C4-2B (cell line): ENCODE measurements at regions not wholly inside any gene's neighbourhood (a gene's known extent, or its start where the extent isn't known, plus 50 kb on each side); places are given as distances from the start of the nearest gene placed in this dataset.

Experiments used
- CTCF ChIP-seq: fragments of 450-650 bp; conservative IDR thresholded peaks from 2 replicates; pipeline ENCODE4 v1.5.1; 2017; ENCODE audit warnings: mild to moderate bottlenecking
- ZFX ChIP-seq: fragments of 450-650 bp; IDR thresholded peaks from 2 replicates; pipeline ENCODE4 v1.6.1; 2017

DNA sequence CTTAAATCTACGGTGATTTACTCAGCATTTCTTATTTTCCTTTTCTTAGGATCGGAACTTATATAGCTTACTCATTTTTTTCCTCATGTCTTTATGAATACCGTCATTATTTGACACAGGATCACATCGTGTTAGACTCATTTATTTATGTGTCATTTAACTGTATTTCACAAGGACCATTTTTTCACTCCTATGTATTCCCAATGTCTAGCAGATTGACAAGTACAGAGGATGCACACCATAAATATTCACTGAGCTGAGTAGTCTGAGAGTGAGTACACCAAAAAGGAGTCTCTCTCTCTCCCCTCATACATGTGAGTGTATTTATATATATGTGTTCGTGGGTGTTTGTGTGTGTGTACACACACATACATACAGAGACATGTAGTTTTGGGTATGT, 573.5 kb downstream of the RNF144A start:
- TF ChIP-seq CTCF (no peak), ZFX (no peak)
